ENCODE measurements at regions not wholly inside any gene's neighbourhood (a gene's known extent, or its start where the extent isn't known, plus 50 kb on each side); places are given as distances from the start of the nearest gene placed in this dataset.

- H3K27ac Mint-ChIP-seq: no peak overlapping the region
- no peaks in the 10 kb centered on the region for H3K4me1 Mint-ChIP-seq
- no peak overlapping the region for H3K4me3 Mint-ChIP-seq
- no peak for DNase-seq
- H3K36me3 Mint-ChIP-seq (ENCODE audit: low read depth): no peaks in the 10 kb centered on the region
- ChIA-PET POLR2A (no interaction called here), CTCF (no interaction called here)
- H3K9me3 Mint-ChIP-seq: no peaks in the 10 kb centered on the region
- peaks cover 2% of the 10 kb centered on the region for H3K27me3 Mint-ChIP-seq
Observed at GRCh38 chr5:44909004-44909403, 100.3 kb downstream of the MRPS30 start.

- H3K4me1 Mint-ChIP-seq: no peaks in the 10 kb centered on the region
- ChIA-PET POLR2A (no interaction called here), CTCF (no interaction called here)
- H3K9me3 Mint-ChIP-seq: no peaks in the 10 kb centered on the region
- H3K27me3 Mint-ChIP-seq: peaks cover 2% of the 10 kb centered on the region
- no peak overlapping the region for H3K27ac Mint-ChIP-seq
- DNase-seq: no peak
- no peaks in the 10 kb centered on the region for H3K36me3 Mint-ChIP-seq (ENCODE audit: low read depth)
- H3K4me3 Mint-ChIP-seq: no peak overlapping the region
Observed at GRCh38 chr5:44911501-44911900, 102.8 kb downstream of the MRPS30 start.

GRCh38 chr5:44914221-44914620, 105.5 kb downstream of the MRPS30 start:
- ChIA-PET CTCF (no interaction called here), POLR2A (no interaction called here)
- H3K27ac Mint-ChIP-seq: no peak overlapping the region
- no peaks in the 10 kb centered on the region for H3K4me1 Mint-ChIP-seq
- no peak for DNase-seq
- H3K36me3 Mint-ChIP-seq (ENCODE audit: low read depth): no peaks in the 10 kb centered on the region
- peaks cover 2% of the 10 kb centered on the region for H3K27me3 Mint-ChIP-seq
- no peak overlapping the region for H3K4me3 Mint-ChIP-seq
- peaks cover 3% of the 10 kb centered on the region for H3K9me3 Mint-ChIP-seq

- Mint-ChIP-seq H3K9me3 (peaks cover 5% of the 10 kb centered on the region), H3K27ac (no peak overlapping the region), H3K4me1 (no peaks in the 10 kb centered on the region), H3K36me3 (ENCODE audit: low read depth) (no peaks in the 10 kb centered on the region), H3K27me3 (no peaks in the 10 kb centered on the region), H3K4me3 (no peak overlapping the region)
- DNase-seq: no peak
- POLR2A ChIA-PET: no interaction called here
- CTCF ChIA-PET: no interaction called here
Observed at GRCh38 chr5:44919560-44919959, 110.8 kb downstream of the MRPS30 start.

- Mint-ChIP-seq H3K4me3 (no peak overlapping the region), H3K27ac (no peak overlapping the region), H3K36me3 (ENCODE audit: low read depth) (no peaks in the 10 kb centered on the region), H3K9me3 (no peaks in the 10 kb centered on the region), H3K4me1 (no peaks in the 10 kb centered on the region), H3K27me3 (no peaks in the 10 kb centered on the region)
- no peak for DNase-seq
- ChIA-PET CTCF (no interaction called here), POLR2A (no interaction called here)
Observed at GRCh38 chr5:44927115-44927733, 118.5 kb downstream of the MRPS30 start.

GRCh38 chr5:44932922-44933585, 124.3 kb downstream of the MRPS30 start:
- ChIA-PET CTCF (interaction anchor here (0.7 kb wide), 1 partner anchor 112 kb away, joined by 3 read pairs; no protein-coding TSS in a partner anchor), POLR2A (no interaction called here)
- Mint-ChIP-seq H3K27ac (no peak overlapping the region), H3K4me3 (no peak overlapping the region), H3K27me3 (no peaks in the 10 kb centered on the region), H3K9me3 (no peaks in the 10 kb centered on the region), H3K36me3 (ENCODE audit: low read depth) (no peaks in the 10 kb centered on the region), H3K4me1 (no peaks in the 10 kb centered on the region)
- no peak for DNase-seq

GRCh38 chr5:44933686-44934085, 124.9 kb downstream of the MRPS30 start:
- no peak for DNase-seq
- H3K27me3 Mint-ChIP-seq: no peaks in the 10 kb centered on the region
- no peaks in the 10 kb centered on the region for H3K4me1 Mint-ChIP-seq
- no peak overlapping the region for H3K4me3 Mint-ChIP-seq
- H3K27ac Mint-ChIP-seq: no peak overlapping the region
- H3K9me3 Mint-ChIP-seq: no peaks in the 10 kb centered on the region
- H3K36me3 Mint-ChIP-seq (ENCODE audit: low read depth): no peaks in the 10 kb centered on the region
- POLR2A ChIA-PET: no interaction called here
- CTCF ChIA-PET: no interaction called here

GRCh38 chr5:44935262-44935661, 126.5 kb downstream of the MRPS30 start:
- ChIA-PET POLR2A (no interaction called here), CTCF (no interaction called here)
- Mint-ChIP-seq H3K36me3 (ENCODE audit: low read depth) (no peaks in the 10 kb centered on the region), H3K27ac (no peak overlapping the region), H3K9me3 (peaks cover 3% of the 10 kb centered on the region), H3K27me3 (no peaks in the 10 kb centered on the region), H3K4me3 (no peak overlapping the region), H3K4me1 (no peaks in the 10 kb centered on the region)
- DNase-seq: no peak

GRCh38 chr5:44935871-44936270, 127.1 kb downstream of the MRPS30 start:
- Mint-ChIP-seq H3K36me3 (ENCODE audit: low read depth) (no peaks in the 10 kb centered on the region), H3K4me1 (no peaks in the 10 kb centered on the region), H3K4me3 (no peak overlapping the region), H3K27ac (no peak overlapping the region), H3K27me3 (no peaks in the 10 kb centered on the region), H3K9me3 (peaks cover 3% of the 10 kb centered on the region)
- ChIA-PET CTCF (no interaction called here), POLR2A (no interaction called here)
- no peak for DNase-seq

- DNase-seq: no peak
- H3K27ac Mint-ChIP-seq: no peak overlapping the region
- no peak overlapping the region for H3K4me3 Mint-ChIP-seq
- peaks cover 3% of the 10 kb centered on the region for H3K9me3 Mint-ChIP-seq
- no peaks in the 10 kb centered on the region for H3K27me3 Mint-ChIP-seq
- H3K36me3 Mint-ChIP-seq (ENCODE audit: low read depth): no peaks in the 10 kb centered on the region
- CTCF ChIA-PET: interaction anchor here (1.5 kb wide), 1 partner anchor 10 kb away, joined by 3 read pairs; no protein-coding TSS in a partner anchor
- POLR2A ChIA-PET: no interaction called here
- H3K4me1 Mint-ChIP-seq: no peaks in the 10 kb centered on the region
Observed at GRCh38 chr5:44942524-44943001, 133.8 kb downstream of the MRPS30 start.

GRCh38 chr5:44943647-44944046, 134.9 kb downstream of the MRPS30 start:
- H3K9me3 Mint-ChIP-seq: peaks cover 3% of the 10 kb centered on the region
- no peak overlapping the region for H3K27ac Mint-ChIP-seq
- no peaks in the 10 kb centered on the region for H3K36me3 Mint-ChIP-seq (ENCODE audit: low read depth)
- no peak for DNase-seq
- ChIA-PET POLR2A (no interaction called here), CTCF (interaction anchor here (1.5 kb wide), 1 partner anchor 9 kb away, joined by 3 read pairs; no protein-coding TSS in a partner anchor)
- no peaks in the 10 kb centered on the region for H3K4me1 Mint-ChIP-seq
- no peak overlapping the region for H3K4me3 Mint-ChIP-seq
- H3K27me3 Mint-ChIP-seq: no peaks in the 10 kb centered on the region

- no peaks in the 10 kb centered on the region for H3K9me3 Mint-ChIP-seq
- ChIA-PET CTCF (no interaction called here), POLR2A (no interaction called here)
- H3K27ac Mint-ChIP-seq: no peak overlapping the region
- no peak overlapping the region for H3K4me3 Mint-ChIP-seq
- no peaks in the 10 kb centered on the region for H3K4me1 Mint-ChIP-seq
- DNase-seq: no peak
- no peaks in the 10 kb centered on the region for H3K27me3 Mint-ChIP-seq
- no peaks in the 10 kb centered on the region for H3K36me3 Mint-ChIP-seq (ENCODE audit: low read depth)
Observed at GRCh38 chr5:44945743-44946142, 137.0 kb downstream of the MRPS30 start.

- no peaks in the 10 kb centered on the region for H3K9me3 Mint-ChIP-seq
- POLR2A ChIA-PET: no interaction called here
- H3K27me3 Mint-ChIP-seq: no peaks in the 10 kb centered on the region
- H3K4me3 Mint-ChIP-seq: no peak overlapping the region
- CTCF ChIA-PET: no interaction called here
- no peak overlapping the region for H3K27ac Mint-ChIP-seq
- H3K36me3 Mint-ChIP-seq (ENCODE audit: low read depth): no peaks in the 10 kb centered on the region
- H3K4me1 Mint-ChIP-seq: no peaks in the 10 kb centered on the region
- no peak for DNase-seq
Observed at GRCh38 chr5:44949687-44950086, 140.9 kb downstream of the MRPS30 start.

GRCh38 chr5:44951371-44951770, 142.6 kb downstream of the MRPS30 start:
- CTCF ChIA-PET: interaction anchor here (1.6 kb wide), 1 partner anchor 14 kb away, joined by 4 read pairs; no protein-coding TSS in a partner anchor
- Mint-ChIP-seq H3K27ac (no peak overlapping the region), H3K4me3 (no peak overlapping the region), H3K36me3 (ENCODE audit: low read depth) (no peaks in the 10 kb centered on the region), H3K27me3 (no peaks in the 10 kb centered on the region), H3K9me3 (no peaks in the 10 kb centered on the region), H3K4me1 (no peaks in the 10 kb centered on the region)
- no peak for DNase-seq
- POLR2A ChIA-PET: no interaction called here

All from activated CD4-positive, alpha-beta memory T cell treated with anti-CD3 and anti-CD28 coated beads, Interleukin-2, amount 10 ng/mL, durations not matched to agents 7 days and 5 days (primary cell).